Activated T-helper 2 cell treated with anti-CD3 and anti-CD28 coated beads, Interferon-gamma antibody, Interleukin-2, Interleukin-4, amounts not matched to agents 10 μg/mL and 5 μg/mL and 100 μg/mL, durations not matched to agents 14 hours and 24 hours and 36 hours (primary cell): ENCODE measurements at regions not wholly inside any gene's neighbourhood (a gene's known extent, or its start where the extent isn't known, plus 50 kb on each side); places are given as distances from the start of the nearest gene placed in this dataset.
"Not testable (repeated sequence)": the region's sequence is repeated elsewhere in the genome, so short reads cannot be mapped to it uniquely, and the experiment has no call there.

ENCODE experiments used
- DNase-seq: peaks from one replicate; pipeline ENCODE4 v3.0.0; 2021; ENCODE audit warnings: low spot score
- H3K27ac Mint-ChIP-seq: one replicate; pipeline ENCODE4 v1.8.0; 2021; ENCODE audit warnings: mixed read lengths
- H3K27me3 Mint-ChIP-seq: one replicate; pipeline ENCODE4 v1.8.0; 2021; ENCODE audit warnings: low read depth, mixed read lengths
- H3K36me3 Mint-ChIP-seq: one replicate; pipeline ENCODE4 v1.8.0; 2021; ENCODE audit warnings: low read depth, mixed read lengths
- H3K4me1 Mint-ChIP-seq: one replicate; pipeline ENCODE4 v1.8.0; 2021; ENCODE audit warnings: low read depth, mixed read lengths
- H3K4me3 Mint-ChIP-seq: one replicate; pipeline ENCODE4 v1.8.0; 2021; ENCODE audit warnings: low read depth, mild to moderate bottlenecking, moderate library complexity, mixed read lengths
- H3K9me3 Mint-ChIP-seq: one replicate; pipeline ENCODE4 v1.8.0; 2021; ENCODE audit warnings: mixed read lengths
- intact Hi-C: fragments of 100-400 bp; cut with micrococcal nuclease; formaldehyde crosslinking; loops from one replicate; pipeline ENCODE4 v1.15.1; 2023

GRCh38 chr16:63447121-63447520, 1410.9 kb upstream of the CDH8 start:
- Mint-ChIP-seq H3K4me3 (no peak overlapping the region), H3K36me3 (no peaks in the 10 kb centered on the region), H3K4me1 (no peaks in the 10 kb centered on the region), H3K27ac (no peak overlapping the region), H3K27me3 (no peaks in the 10 kb centered on the region), H3K9me3 (peaks cover 32% of the 10 kb centered on the region)
- intact Hi-C loops = no loop called here
- DNase-seq = no peak

DNA sequence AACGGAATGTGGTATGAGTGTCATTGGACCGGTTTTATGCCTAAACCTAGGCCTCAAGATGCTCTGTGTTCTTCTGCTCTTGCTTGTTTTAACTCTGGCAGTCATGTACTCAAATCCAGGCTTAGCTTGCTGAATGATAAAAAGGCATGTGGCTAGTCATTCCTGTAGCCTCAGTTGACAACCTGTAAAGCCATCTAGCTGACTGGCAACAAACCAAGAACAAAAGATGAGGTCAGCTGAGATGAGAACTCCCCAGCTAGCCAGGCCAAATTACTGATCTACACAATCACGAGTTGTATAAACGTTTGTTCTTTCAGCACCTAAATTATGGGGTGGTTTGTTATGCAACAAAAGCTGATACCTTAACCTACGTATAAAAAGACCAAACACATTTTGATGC, 1406.0 kb upstream of the CDH8 start:
- Mint-ChIP-seq H3K9me3 (peaks cover 40% of the 10 kb centered on the region), H3K27me3 (no peaks in the 10 kb centered on the region), H3K27ac (no peak overlapping the region), H3K4me1 (no peaks in the 10 kb centered on the region), H3K4me3 (no peak overlapping the region), H3K36me3 (no peaks in the 10 kb centered on the region)
- intact Hi-C loops = no loop called here
- no peak for DNase-seq

DNA sequence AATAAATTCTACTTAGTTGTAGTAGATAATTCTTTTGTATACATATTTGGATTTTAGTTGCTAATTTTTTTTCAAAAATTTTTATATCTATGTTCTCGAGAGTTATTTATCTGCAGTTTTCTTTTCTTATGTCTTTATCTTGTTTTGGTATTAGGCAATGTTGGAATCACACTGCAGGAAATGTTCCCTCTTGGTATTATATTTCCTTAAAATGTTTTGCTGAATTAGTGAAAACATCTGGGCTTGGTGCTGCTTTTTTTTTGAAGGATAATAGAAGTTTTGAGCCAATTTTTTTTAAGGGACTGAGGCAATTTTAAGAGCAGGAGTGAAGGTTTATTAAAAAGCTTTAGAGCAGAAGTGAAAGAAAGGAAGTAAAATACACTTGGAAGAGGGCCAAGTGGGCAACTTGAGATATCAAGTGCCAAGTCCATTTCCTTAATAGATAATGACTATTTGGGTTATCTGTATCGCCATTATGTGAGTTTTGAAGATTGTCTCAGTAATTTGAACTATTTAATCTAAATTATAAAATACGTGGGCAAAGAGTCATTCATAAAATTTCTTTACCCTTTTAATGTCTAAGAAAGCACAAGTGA, 1390.1 kb upstream of the CDH8 start:
- H3K27ac Mint-ChIP-seq = no peak overlapping the region
- H3K4me3 Mint-ChIP-seq = no peak overlapping the region
- H3K4me1 Mint-ChIP-seq = no peaks in the 10 kb centered on the region
- peaks cover 46% of the 10 kb centered on the region for H3K9me3 Mint-ChIP-seq
- no peaks in the 10 kb centered on the region for H3K36me3 Mint-ChIP-seq
- no peak for DNase-seq
- H3K27me3 Mint-ChIP-seq = no peaks in the 10 kb centered on the region
- intact Hi-C loops = no loop called here

DNA sequence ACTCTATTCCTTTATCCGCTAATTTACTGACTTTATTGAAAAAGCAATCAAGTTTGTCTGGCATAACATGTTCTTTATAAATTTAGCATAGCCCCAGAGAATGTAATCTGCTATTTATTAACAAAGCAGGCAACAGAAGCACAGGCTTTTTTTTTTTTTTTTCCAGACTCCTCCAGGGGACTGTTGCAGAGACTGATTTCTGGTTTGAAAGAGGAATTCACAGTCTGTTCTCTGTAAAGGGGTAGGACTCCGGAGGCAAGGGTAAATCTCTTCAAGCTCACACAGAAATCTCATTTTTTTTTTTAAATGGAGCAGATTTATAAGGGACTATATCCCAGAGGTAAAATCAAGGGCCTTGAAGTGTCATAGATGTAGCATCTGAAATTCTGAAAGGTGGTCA, 1386.5 kb upstream of the CDH8 start:
- Mint-ChIP-seq H3K4me3 (no peak overlapping the region), H3K27me3 (no peaks in the 10 kb centered on the region), H3K9me3 (peaks cover 51% of the 10 kb centered on the region), H3K27ac (no peak overlapping the region), H3K4me1 (no peaks in the 10 kb centered on the region), H3K36me3 (no peaks in the 10 kb centered on the region)
- DNase-seq = no peak
- intact Hi-C loops = no loop called here

DNA sequence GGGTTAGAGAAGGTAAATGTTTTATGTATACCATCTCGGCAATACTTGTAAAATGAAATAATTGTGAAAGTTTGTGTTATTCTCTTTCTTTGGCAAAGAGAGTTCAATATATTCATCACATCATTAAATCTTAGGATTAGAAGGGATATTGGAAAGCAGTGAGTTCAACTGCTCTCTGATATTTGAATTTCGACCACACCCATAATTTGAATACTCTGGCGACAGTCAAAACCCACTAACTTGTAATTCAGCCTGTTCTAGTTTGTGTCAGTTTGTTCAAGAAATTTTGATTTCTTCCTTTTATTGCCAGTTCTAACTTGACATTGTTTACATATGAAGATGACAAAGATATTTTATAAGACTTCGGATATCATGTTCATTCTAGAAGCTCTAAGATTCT, 1380.5 kb upstream of the CDH8 start:
- no peaks in the 10 kb centered on the region for H3K4me1 Mint-ChIP-seq
- H3K9me3 Mint-ChIP-seq = peaks cover 51% of the 10 kb centered on the region
- intact Hi-C loops = no loop called here
- no peak overlapping the region for H3K27ac Mint-ChIP-seq
- H3K36me3 Mint-ChIP-seq = no peaks in the 10 kb centered on the region
- no peak overlapping the region for H3K4me3 Mint-ChIP-seq
- no peaks in the 10 kb centered on the region for H3K27me3 Mint-ChIP-seq
- no peak for DNase-seq

GRCh38 chr16:63415014-63415413, 1378.8 kb upstream of the CDH8 start:
- intact Hi-C loops = no loop called here
- no peak for DNase-seq
- Mint-ChIP-seq H3K4me3 (no peak overlapping the region), H3K9me3 (peaks cover 46% of the 10 kb centered on the region), H3K27ac (no peak overlapping the region), H3K27me3 (no peaks in the 10 kb centered on the region), H3K36me3 (no peaks in the 10 kb centered on the region), H3K4me1 (no peaks in the 10 kb centered on the region)

DNA sequence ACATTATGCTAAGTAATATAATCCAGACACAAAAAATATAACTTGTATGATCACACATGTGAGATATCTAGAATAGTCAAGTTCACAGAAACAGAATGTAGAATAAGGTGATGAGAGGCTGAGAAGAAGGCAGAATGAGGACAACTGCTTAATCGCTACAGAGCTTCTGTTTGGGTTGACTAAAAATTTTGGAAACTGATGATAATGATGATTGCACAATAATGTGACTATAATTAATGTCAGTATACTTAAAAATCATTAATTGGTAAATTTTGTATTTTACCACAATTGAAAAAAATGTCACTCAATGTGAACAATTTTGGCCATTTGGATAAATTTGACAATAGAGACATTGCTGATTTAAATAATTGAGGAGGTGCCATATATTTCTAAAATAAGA, 1374.4 kb upstream of the CDH8 start:
- H3K36me3 Mint-ChIP-seq = no peaks in the 10 kb centered on the region
- DNase-seq = no peak
- no peak overlapping the region for H3K4me3 Mint-ChIP-seq
- intact Hi-C loops = no loop called here
- H3K9me3 Mint-ChIP-seq = peaks cover 44% of the 10 kb centered on the region
- H3K4me1 Mint-ChIP-seq = no peaks in the 10 kb centered on the region
- H3K27ac Mint-ChIP-seq = no peak overlapping the region
- H3K27me3 Mint-ChIP-seq = no peaks in the 10 kb centered on the region

DNA sequence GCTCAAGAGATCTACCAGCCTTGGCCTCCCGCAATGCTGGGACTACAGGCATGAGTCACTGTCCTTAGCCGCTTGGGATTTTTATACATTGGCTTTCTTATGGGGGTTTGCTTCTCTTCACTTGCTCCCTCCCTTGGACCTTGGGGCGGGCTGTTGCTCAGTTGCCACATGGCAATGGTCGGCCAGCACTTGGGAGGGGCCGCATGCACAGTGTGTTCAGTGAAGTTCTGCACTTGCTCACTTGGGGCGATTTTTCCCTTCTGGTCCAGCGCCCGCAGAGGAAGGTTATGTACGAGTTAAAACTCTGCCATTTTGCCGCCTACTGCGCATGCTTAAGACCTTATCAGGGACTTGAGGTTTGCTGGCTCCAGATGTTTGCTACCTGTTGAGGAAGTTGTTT, 1367.6 kb upstream of the CDH8 start:
- no peak overlapping the region for H3K27ac Mint-ChIP-seq
- H3K4me1 Mint-ChIP-seq = no peaks in the 10 kb centered on the region
- H3K4me3 Mint-ChIP-seq = no peak overlapping the region
- no peaks in the 10 kb centered on the region for H3K36me3 Mint-ChIP-seq
- no peak for DNase-seq
- H3K27me3 Mint-ChIP-seq = no peaks in the 10 kb centered on the region
- peaks cover 70% of the 10 kb centered on the region for H3K9me3 Mint-ChIP-seq
- intact Hi-C loops = no loop called here

GRCh38 chr16:63388277-63388676, 1352.0 kb upstream of the CDH8 start:
- intact Hi-C loops, H3K36me3 Mint-ChIP-seq, H3K27ac Mint-ChIP-seq, H3K9me3 Mint-ChIP-seq, DNase-seq, H3K27me3 Mint-ChIP-seq, H3K4me3 Mint-ChIP-seq, H3K4me1 Mint-ChIP-seq: not testable (repeated sequence)

DNA sequence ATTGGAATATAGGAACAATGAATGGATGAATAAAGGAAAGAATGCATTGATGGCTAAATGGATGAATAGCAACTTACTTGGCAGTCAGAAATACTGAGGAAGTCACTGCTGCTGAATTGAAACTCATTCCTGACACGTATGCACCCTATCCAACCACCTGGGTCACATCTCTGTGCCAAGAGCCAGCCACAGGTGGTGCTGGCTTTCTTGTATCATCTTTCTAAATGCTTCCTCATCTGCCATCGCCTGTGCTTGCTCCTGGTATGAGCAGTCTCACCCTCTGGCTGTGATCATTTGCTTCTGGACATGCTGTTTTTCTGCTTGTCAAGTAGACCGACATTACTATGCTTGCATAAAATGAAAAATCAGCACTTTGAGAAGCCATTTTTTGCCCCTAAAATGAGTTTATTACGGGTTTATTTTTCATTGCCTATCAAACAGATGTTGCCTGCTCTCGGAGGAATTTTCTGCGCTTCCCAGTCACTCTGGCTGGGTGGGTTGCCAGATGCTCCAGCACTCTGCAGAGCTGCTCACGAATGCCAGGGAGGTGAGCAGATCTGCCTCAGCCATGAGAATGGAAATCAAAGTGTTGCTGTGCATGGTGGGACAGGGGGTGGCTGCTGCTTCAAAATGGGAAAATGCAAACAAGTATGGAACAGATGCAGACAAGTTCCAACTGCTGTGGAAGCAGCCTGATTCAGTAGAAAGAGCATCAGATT, 1349.6 kb upstream of the CDH8 start:
- Mint-ChIP-seq H3K4me1 (no peaks in the 10 kb centered on the region), H3K36me3 (no peaks in the 10 kb centered on the region), H3K27me3 (no peaks in the 10 kb centered on the region), H3K9me3 (peaks cover 12% of the 10 kb centered on the region), H3K27ac (no peak overlapping the region), H3K4me3 (no peak overlapping the region)
- intact Hi-C loops = no loop called here
- DNase-seq = no peak

- DNase-seq = no peak
- Mint-ChIP-seq H3K4me3 (no peak overlapping the region), H3K27ac (no peak overlapping the region), H3K27me3 (no peaks in the 10 kb centered on the region), H3K9me3 (peaks cover 59% of the 10 kb centered on the region), H3K36me3 (no peaks in the 10 kb centered on the region), H3K4me1 (no peaks in the 10 kb centered on the region)
- intact Hi-C loops = no loop called here
These were observed 1337.5 kb upstream of the CDH8 start for GRCh38 chr16:63373744-63374143.

DNA sequence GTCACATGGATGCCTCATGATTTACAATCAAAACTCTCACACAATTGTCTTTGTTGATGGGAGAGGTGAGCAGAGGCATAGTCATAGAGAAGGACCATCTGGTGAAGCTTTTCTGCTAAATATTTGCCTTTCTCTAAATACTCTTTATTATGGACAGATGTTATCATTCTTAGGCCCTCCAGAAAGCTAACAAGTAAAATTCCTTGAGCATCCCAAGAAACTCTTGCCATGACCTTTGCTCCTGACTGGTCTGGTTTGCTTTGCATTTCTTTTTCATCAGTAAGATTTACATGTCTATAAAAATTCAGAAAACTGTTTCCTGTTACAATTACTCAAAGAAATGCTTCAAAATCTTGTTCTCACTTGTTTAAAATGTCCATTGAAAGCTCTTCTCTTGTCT, 1336.6 kb upstream of the CDH8 start:
- Mint-ChIP-seq H3K27me3 (no peaks in the 10 kb centered on the region), H3K4me3 (no peak overlapping the region), H3K36me3 (no peaks in the 10 kb centered on the region), H3K9me3 (peaks cover 64% of the 10 kb centered on the region), H3K4me1 (no peaks in the 10 kb centered on the region), H3K27ac (no peak overlapping the region)
- intact Hi-C loops = no loop called here
- no peak for DNase-seq

DNA sequence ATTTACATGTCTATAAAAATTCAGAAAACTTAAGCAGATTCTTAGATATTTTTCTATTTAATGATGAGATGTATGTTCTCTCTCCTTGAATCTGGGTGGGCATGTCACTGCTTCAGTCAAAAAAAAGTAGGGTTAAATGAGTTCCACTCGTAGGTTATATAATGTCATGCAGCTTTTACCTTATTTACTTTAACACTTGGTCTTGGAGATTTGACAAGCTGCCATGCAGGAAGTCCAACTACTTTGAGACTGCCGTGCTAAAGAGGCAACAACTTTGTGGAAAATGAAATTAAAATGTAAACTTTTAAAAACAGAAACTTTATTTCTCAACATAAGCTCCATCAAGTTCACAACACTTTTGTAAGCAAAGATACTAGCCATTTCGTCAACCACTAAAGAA, 1336.0 kb upstream of the CDH8 start:
- H3K4me1 Mint-ChIP-seq = no peaks in the 10 kb centered on the region
- DNase-seq = no peak
- no peak overlapping the region for H3K27ac Mint-ChIP-seq
- H3K4me3 Mint-ChIP-seq = no peak overlapping the region
- H3K9me3 Mint-ChIP-seq = peaks cover 64% of the 10 kb centered on the region
- H3K36me3 Mint-ChIP-seq = no peaks in the 10 kb centered on the region
- H3K27me3 Mint-ChIP-seq = no peaks in the 10 kb centered on the region
- intact Hi-C loops = no loop called here
